ENCODE measurements at regions not wholly inside any gene's neighbourhood (a gene's known extent, or its start where the extent isn't known, plus 50 kb on each side); places are given as distances from the start of the nearest gene placed in this dataset.

DNA sequence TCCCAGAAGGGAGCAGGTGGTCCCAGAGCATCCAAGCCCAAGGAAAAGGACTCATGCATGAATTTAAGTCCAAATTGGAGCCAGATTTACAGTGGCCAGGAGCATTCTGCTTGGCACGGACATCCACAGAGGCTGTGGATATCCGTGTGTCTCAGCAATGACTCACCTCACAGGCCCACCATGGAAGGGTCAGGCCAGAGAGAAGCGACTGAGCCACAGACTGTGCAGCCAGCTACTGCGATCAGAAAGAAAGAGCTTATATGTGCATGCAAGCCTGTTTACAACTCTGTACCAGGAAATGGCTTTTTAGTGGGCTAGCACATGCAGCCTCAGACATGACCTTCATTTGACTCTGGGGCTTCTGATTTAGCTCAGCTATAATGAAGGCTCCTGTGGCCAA, 231.0 kb downstream of the C16orf95 start:
- H3K27me3 ChIP-seq (ENCODE audit: control insufficient read depth, insufficient read depth, low read length, poor library complexity, severe bottlenecking), result no peaks in the 10 kb centered on the region
- H3K4me3 ChIP-seq (ENCODE audit: insufficient read depth, low read depth, low read length), result no peak overlapping the region
- H3K4me1 ChIP-seq (ENCODE audit: control insufficient read depth, insufficient read depth, low read length), result no peaks in the 10 kb centered on the region
- 92 to 93% methylated on average over 4 of the region's 4 CpGs for WGBS, 2 experiments
- H3K9me3 ChIP-seq (ENCODE audit: control insufficient read depth, low read length), result peaks cover 2% of the 10 kb centered on the region
- no peaks in the 10 kb centered on the region for H3K36me3 ChIP-seq (ENCODE audit: control insufficient read depth, insufficient read depth, low read length)
- H3K27ac ChIP-seq (ENCODE audit: insufficient read depth, low read depth, low read length, poor library complexity, severe bottlenecking), result no peak overlapping the region

DNA sequence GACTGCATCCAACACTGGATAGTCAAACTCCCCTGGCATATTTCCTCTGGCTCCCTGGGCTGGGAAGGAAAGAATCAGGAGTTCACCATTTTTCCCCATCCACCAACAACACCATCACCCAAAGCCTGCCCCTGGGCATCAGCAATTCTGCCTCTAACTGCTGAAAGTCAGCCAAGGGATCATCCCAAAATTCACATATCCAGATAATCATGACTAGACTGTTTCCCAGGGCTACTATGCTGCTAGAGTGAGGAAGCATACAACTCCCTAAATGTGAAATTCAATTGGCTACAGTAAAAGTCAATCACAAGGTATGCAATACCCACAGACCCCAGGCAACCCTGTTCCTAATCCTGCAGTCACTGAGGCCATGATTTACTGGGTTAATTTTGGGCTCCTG, 230.6 kb downstream of the C16orf95 start:
- Histone ChIP-seq H3K36me3 (ENCODE audit: control insufficient read depth, insufficient read depth, low read length) (no peaks in the 10 kb centered on the region), H3K4me3 (ENCODE audit: insufficient read depth, low read depth, low read length) (no peak overlapping the region), H3K27me3 (ENCODE audit: control insufficient read depth, insufficient read depth, low read length, poor library complexity, severe bottlenecking) (no peaks in the 10 kb centered on the region), H3K27ac (ENCODE audit: insufficient read depth, low read depth, low read length, poor library complexity, severe bottlenecking) (no peak overlapping the region), H3K4me1 (ENCODE audit: control insufficient read depth, insufficient read depth, low read length) (no peaks in the 10 kb centered on the region), H3K9me3 (ENCODE audit: control insufficient read depth, low read length) (peaks cover 1% of the 10 kb centered on the region)

DNA sequence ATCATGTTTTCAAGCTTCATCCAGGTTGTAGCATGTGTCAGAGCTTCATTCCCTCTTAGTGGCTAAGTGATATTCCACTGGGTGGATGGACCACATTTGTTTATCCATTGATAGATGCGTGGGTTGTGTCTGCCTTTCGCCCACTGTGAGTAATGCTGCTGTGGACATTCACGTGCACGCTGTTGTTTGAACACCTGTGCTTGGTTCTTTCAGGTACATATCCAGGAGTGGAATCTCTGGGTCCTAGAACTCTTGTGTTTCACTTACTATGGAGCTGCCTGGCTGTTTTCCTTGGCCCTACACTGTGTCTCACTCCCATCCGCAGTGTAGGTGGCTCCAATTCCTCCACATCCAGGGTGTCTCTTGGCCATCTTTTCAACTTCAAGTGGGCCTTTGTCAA, 224.2 kb downstream of the C16orf95 start:
- Histone ChIP-seq H3K9me3 (ENCODE audit: control insufficient read depth, low read length) (no peaks in the 10 kb centered on the region), H3K36me3 (ENCODE audit: control insufficient read depth, insufficient read depth, low read length) (no peaks in the 10 kb centered on the region)
- 95 to 96% methylated on average over 5 of the region's 5 CpGs for WGBS, 2 experiments

GRCh38 chr16:87093804-87094555, 223.2 kb downstream of the C16orf95 start:
- WGBS, 2 experiments, result 69 to 72% methylated on average over 18 of the region's 18 CpGs
- Histone ChIP-seq H3K27me3 (ENCODE audit: control insufficient read depth, insufficient read depth, low read length, poor library complexity, severe bottlenecking) (no peaks in the 10 kb centered on the region), H3K9me3 (ENCODE audit: control insufficient read depth, low read length) (no peaks in the 10 kb centered on the region), H3K27ac (ENCODE audit: insufficient read depth, low read depth, low read length, poor library complexity, severe bottlenecking) (no peak overlapping the region), H3K4me1 (ENCODE audit: control insufficient read depth, insufficient read depth, low read length) (peaks cover 14% of the 10 kb centered on the region), H3K4me3 (ENCODE audit: insufficient read depth, low read depth, low read length) (no peak overlapping the region), H3K36me3 (ENCODE audit: control insufficient read depth, insufficient read depth, low read length) (no peaks in the 10 kb centered on the region)

More for the DNA sequence above, 224.2 kb downstream of the C16orf95 start:
- no peak overlapping the region for H3K27ac ChIP-seq (ENCODE audit: insufficient read depth, low read depth, low read length, poor library complexity, severe bottlenecking)
- no peak overlapping the region for H3K4me3 ChIP-seq (ENCODE audit: insufficient read depth, low read depth, low read length)
- peaks cover 8% of the 10 kb centered on the region for H3K4me1 ChIP-seq (ENCODE audit: control insufficient read depth, insufficient read depth, low read length)
- no peaks in the 10 kb centered on the region for H3K27me3 ChIP-seq (ENCODE audit: control insufficient read depth, insufficient read depth, low read length, poor library complexity, severe bottlenecking)

DNA sequence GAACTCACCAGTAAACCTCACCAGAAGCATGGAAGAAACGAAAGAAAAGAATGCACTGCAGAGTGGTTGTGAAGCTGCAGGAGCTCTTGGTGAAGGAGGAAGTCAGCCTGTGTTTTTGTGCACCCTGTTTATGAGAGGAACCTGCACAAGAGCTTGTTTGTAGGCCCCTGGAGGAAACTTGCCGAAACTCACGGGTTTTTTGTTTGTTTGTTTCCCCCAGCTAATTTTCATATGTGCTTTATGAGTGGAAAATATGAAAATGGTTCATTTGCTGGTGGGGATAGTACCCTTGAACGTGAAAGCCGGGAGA, 222.7 kb downstream of the C16orf95 start:
- WGBS, 2 experiments, result 73 to 76% methylated on average over 5 of the region's 5 CpGs
- no peak overlapping the region for H3K27ac ChIP-seq (ENCODE audit: insufficient read depth, low read depth, low read length, poor library complexity, severe bottlenecking)
- H3K4me3 ChIP-seq (ENCODE audit: insufficient read depth, low read depth, low read length), result no peak overlapping the region
- H3K27me3 ChIP-seq (ENCODE audit: control insufficient read depth, insufficient read depth, low read length, poor library complexity, severe bottlenecking), result no peaks in the 10 kb centered on the region
- H3K36me3 ChIP-seq (ENCODE audit: control insufficient read depth, insufficient read depth, low read length), result no peaks in the 10 kb centered on the region
- no peaks in the 10 kb centered on the region for H3K9me3 ChIP-seq (ENCODE audit: control insufficient read depth, low read length)
- H3K4me1 ChIP-seq (ENCODE audit: control insufficient read depth, insufficient read depth, low read length), result peaks cover 19% of the 10 kb centered on the region

DNA sequence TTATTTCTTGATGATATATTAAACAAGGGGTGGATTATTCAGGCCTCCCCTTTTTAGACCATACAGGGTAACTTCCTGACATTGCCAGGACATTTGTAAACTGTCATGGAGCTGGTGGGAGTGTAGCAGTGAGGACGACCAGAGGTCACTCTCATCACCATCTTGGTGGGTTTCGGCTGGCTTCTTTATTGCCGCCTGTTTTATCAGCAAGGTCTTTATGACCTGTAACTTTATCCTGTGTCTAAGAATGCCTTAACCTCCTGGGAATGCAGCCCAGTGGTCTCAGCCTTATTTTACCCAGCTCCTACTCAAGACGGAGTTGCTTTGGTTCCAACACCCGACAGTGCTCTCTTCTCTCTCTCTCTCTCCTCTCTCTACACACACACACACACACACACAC, 221.9 kb downstream of the C16orf95 start:
- peaks cover 27% of the 10 kb centered on the region for H3K4me1 ChIP-seq (ENCODE audit: control insufficient read depth, insufficient read depth, low read length)
- no peak overlapping the region for H3K27ac ChIP-seq (ENCODE audit: insufficient read depth, low read depth, low read length, poor library complexity, severe bottlenecking)
- no peaks in the 10 kb centered on the region for H3K27me3 ChIP-seq (ENCODE audit: control insufficient read depth, insufficient read depth, low read length, poor library complexity, severe bottlenecking)
- H3K9me3 ChIP-seq (ENCODE audit: control insufficient read depth, low read length), result no peaks in the 10 kb centered on the region
- 84 to 87% methylated on average over 5 of the region's 5 CpGs for WGBS, 2 experiments
- H3K36me3 ChIP-seq (ENCODE audit: control insufficient read depth, insufficient read depth, low read length), result no peaks in the 10 kb centered on the region
- no peak overlapping the region for H3K4me3 ChIP-seq (ENCODE audit: insufficient read depth, low read depth, low read length)

GRCh38 chr16:87096746-87097333, 220.4 kb downstream of the C16orf95 start:
- no peak overlapping the region for H3K4me3 ChIP-seq (ENCODE audit: insufficient read depth, low read depth, low read length)
- WGBS, 2 experiments, result 91 to 94% methylated on average over 10 to 11 of the region's 11 CpGs
- no peaks in the 10 kb centered on the region for H3K27me3 ChIP-seq (ENCODE audit: control insufficient read depth, insufficient read depth, low read length, poor library complexity, severe bottlenecking)
- H3K27ac ChIP-seq (ENCODE audit: insufficient read depth, low read depth, low read length, poor library complexity, severe bottlenecking), result no peak overlapping the region
- no peaks in the 10 kb centered on the region for H3K36me3 ChIP-seq (ENCODE audit: control insufficient read depth, insufficient read depth, low read length)
- H3K4me1 ChIP-seq (ENCODE audit: control insufficient read depth, insufficient read depth, low read length), result peaks cover 37% of the 10 kb centered on the region
- H3K9me3 ChIP-seq (ENCODE audit: control insufficient read depth, low read length), result no peaks in the 10 kb centered on the region

- Histone ChIP-seq H3K27me3 (ENCODE audit: control insufficient read depth, insufficient read depth, low read length, poor library complexity, severe bottlenecking) (no peaks in the 10 kb centered on the region), H3K4me1 (ENCODE audit: control insufficient read depth, insufficient read depth, low read length) (peaks cover 37% of the 10 kb centered on the region), H3K4me3 (ENCODE audit: insufficient read depth, low read depth, low read length) (no peak overlapping the region), H3K9me3 (ENCODE audit: control insufficient read depth, low read length) (no peaks in the 10 kb centered on the region), H3K36me3 (ENCODE audit: control insufficient read depth, insufficient read depth, low read length) (no peaks in the 10 kb centered on the region), H3K27ac (ENCODE audit: insufficient read depth, low read depth, low read length, poor library complexity, severe bottlenecking) (no peak overlapping the region)
- 94 to 96% methylated on average over 5 of the region's 5 CpGs for WGBS, 2 experiments
Measured at GRCh38 chr16:87098361-87098760, 218.8 kb downstream of the C16orf95 start.

GRCh38 chr16:87098976-87099720, 218.0 kb downstream of the C16orf95 start:
- Histone ChIP-seq H3K27me3 (ENCODE audit: control insufficient read depth, insufficient read depth, low read length, poor library complexity, severe bottlenecking) (no peaks in the 10 kb centered on the region), H3K4me3 (ENCODE audit: insufficient read depth, low read depth, low read length) (no peak overlapping the region), H3K9me3 (ENCODE audit: control insufficient read depth, low read length) (no peaks in the 10 kb centered on the region), H3K36me3 (ENCODE audit: control insufficient read depth, insufficient read depth, low read length) (no peaks in the 10 kb centered on the region), H3K4me1 (ENCODE audit: control insufficient read depth, insufficient read depth, low read length) (peaks cover 35% of the 10 kb centered on the region), H3K27ac (ENCODE audit: insufficient read depth, low read depth, low read length, poor library complexity, severe bottlenecking) (peak overlapping the region; percentile 67)
- WGBS, 2 experiments, result 62% methylated on average over 9 of the region's 9 CpGs

DNA sequence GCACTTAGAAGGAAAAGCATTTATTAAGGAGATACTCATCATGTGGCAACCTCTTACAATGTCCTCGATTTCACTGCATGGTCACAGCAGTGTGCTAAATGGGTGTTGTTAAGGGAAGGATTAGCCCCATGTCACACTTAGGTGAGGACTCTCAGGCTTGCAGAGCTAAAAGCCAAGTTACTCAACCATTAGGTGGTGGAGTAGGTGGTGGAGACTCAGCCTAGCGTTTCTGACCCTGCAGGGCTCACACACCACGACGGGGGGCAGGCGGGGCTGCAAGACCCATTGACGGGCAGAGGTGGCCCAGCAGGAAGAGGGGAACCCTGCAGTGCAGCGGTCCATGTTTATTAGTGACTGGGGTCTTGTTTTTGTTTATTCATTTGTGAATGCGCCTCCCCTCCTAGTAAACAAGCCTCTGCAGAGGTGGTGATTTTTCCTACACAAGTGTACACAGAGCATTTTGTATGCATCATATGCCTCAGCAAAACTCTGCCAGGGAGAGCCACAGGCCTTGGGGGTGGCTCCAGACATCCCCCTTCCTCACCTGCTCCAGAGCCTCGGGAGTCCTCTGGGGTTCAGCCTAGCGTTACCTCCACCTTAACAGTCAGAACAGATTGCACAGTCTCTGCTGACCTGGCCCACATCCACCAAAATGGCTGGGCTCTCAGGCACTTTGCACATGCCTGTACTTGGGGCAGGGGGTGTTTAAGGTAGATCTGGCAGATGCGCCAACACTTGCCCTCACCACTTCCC, 216.7 kb downstream of the C16orf95 start:
- H3K27me3 ChIP-seq (ENCODE audit: control insufficient read depth, insufficient read depth, low read length, poor library complexity, severe bottlenecking), result no peaks in the 10 kb centered on the region
- WGBS, 2 experiments, result 72 to 73% methylated on average over 11 of the region's 11 CpGs
- no peak overlapping the region for H3K27ac ChIP-seq (ENCODE audit: insufficient read depth, low read depth, low read length, poor library complexity, severe bottlenecking)
- no peaks in the 10 kb centered on the region for H3K9me3 ChIP-seq (ENCODE audit: control insufficient read depth, low read length)
- no peak overlapping the region for H3K4me3 ChIP-seq (ENCODE audit: insufficient read depth, low read depth, low read length)
- H3K4me1 ChIP-seq (ENCODE audit: control insufficient read depth, insufficient read depth, low read length), result peaks cover 29% of the 10 kb centered on the region
- H3K36me3 ChIP-seq (ENCODE audit: control insufficient read depth, insufficient read depth, low read length), result no peaks in the 10 kb centered on the region
